ENCODE measurements at regions not wholly inside any gene's neighbourhood (a gene's known extent, or its start where the extent isn't known, plus 50 kb on each side); places are given as distances from the start of the nearest gene placed in this dataset.
"Not testable (repeated sequence)": the region's sequence is repeated elsewhere in the genome, so short reads cannot be mapped to it uniquely, and the experiment has no call there.

- DNase-seq (ENCODE audit: low spot score), result no peak
These were observed 97.6 kb downstream of the ANAPC4 start for GRCh38 chr4:25474690-25475089.

GRCh38 chr4:25477221-25477620 lies 100.2 kb downstream of the ANAPC4 start:
- no peak for DNase-seq (ENCODE audit: low spot score)

- DNase-seq (ENCODE audit: low spot score), result no peak
These were observed 104.6 kb downstream of the ANAPC4 start for GRCh38 chr4:25481648-25482047.

DNA sequence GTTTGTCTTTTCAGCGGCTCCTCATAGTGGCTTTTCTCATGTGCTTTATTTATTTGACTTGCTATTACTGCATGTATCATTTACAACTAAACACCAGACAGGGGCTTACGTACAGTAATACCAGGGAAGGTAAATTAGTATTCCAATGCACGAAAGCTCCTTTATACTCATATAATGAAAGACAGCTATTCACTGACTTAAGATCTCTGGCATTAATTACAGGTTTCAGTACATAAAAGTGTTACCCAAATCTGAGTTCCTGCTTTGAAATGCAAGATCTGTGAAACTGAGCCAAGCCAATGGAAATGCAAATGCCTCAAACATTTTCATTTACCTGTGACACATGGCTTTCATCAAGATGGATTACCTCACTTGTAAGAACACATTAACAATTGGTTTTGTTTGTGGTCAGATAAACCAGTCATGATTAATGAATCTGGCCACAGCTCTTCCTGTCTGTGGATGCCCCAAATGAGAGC lies 107.2 kb downstream of the ANAPC4 start:
- no peak for DNase-seq (ENCODE audit: low spot score)

GRCh38 chr4:25485104-25485503 lies 108.0 kb downstream of the ANAPC4 start:
- no peak for DNase-seq (ENCODE audit: low spot score)

GRCh38 chr4:25486171-25486570 lies 109.1 kb downstream of the ANAPC4 start:
- DNase-seq (ENCODE audit: low spot score), result no peak

DNA sequence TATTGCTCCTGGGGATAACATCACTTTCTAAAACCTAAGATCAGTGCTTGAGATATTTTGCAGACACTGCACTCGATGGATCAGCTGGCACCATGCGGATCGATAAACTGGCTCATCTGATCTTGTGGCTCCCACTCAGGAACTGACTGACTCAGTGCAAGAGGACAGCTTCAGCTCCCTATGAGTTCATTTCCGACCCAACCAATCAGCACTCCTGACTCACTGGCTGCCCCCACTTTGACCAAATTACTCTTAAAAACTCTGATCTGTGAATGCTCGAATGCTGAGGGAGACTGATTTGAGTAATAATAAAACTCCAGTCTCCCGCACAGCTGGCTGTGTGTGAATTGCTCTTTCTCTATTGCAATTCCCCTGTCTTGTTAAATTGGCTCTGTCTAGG lies 110.1 kb downstream of the ANAPC4 start:
- DNase-seq (ENCODE audit: low spot score), result no peak

DNA sequence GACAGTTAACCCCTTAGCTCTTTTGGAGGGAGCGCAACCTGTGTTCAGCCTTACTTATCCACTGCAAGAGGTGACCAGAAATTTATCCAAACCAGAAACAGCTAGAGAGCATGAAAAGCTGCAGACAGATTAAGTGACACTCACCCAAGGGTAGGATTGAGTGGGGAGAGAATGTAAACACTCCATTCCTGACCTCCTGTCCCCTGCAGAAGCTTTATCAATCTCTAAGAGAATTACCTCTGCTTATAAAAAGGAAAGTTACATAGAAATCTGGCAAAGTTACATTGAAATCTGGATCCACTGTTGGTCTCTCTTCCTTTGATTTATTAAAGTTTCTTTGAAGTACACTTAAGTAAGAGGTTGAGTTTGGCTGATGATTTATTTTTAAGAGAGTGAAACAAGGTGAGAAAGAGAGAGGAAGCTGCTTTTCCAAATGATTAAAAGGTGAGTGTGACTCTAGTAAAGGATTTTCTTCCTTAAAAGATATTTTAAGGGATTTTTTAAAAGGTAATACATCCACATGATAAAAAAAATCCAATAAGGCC lies 112.3 kb downstream of the ANAPC4 start:
- DNase-seq (ENCODE audit: low spot score), result no peak

- no peak for DNase-seq (ENCODE audit: low spot score)
These were observed 116.4 kb downstream of the ANAPC4 start for GRCh38 chr4:25493466-25493865.

- no peak for DNase-seq (ENCODE audit: low spot score)
These were observed 117.1 kb downstream of the ANAPC4 start for GRCh38 chr4:25494166-25494565.

DNA sequence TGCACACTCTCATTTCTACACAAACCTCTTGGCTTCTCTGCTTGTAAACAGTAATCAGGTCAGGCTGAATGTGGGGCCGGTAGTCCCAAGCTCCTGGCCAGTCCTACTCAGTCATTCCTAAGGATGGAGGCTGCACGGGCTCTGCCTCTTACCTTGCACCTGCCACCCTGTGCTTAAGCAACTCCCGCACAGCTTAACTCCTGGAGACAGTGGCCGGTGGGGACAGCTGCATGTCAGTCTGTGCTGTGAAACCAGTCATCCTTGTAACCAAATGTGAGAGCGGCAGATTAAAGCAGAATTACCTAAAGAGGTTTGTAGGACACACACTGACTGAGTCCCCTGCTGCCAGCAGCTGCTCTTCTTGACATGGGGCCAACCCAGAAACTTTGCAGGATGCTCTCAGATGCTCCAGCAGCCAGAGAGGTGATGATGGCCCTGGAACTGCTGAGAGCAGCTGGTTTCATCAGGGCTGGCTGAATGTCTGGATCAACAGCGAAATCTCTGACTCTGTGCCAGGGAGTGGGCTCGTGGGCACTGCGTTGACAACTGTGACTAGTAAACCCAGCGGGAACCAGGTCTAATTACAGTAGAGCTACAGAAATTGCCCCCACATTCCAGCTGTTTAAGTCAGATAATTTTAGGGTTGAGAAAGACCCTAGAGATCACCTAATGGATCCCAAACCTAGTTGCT lies 123.7 kb downstream of the ANAPC4 start:
- no peak for DNase-seq (ENCODE audit: low spot score)

- DNase-seq (ENCODE audit: low spot score), result no peak
These were observed 125.1 kb downstream of the ANAPC4 start for GRCh38 chr4:25502115-25502514.

DNA sequence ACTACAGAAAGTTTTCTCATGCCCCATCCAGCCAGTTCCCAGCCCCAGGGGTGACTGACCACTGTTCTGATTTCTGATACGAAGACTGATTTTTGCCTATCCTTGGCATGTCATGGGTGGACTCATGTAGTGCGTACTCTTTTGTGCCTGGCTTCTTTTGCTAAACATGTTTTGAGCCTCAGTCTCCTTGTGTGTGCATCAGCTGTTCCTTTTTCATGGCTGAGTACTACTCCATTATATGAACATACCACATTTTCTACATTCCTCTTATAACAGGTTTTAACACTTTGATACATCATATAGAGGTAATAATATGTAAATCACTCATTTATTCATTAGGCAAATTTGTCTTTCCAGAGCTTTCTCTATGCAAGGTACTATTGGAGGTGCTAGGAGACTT lies 126.7 kb downstream of the ANAPC4 start:
- no peak for DNase-seq (ENCODE audit: low spot score)

GRCh38 chr4:25504932-25505636 lies 128.0 kb downstream of the ANAPC4 start:
- DNase-seq (ENCODE audit: low spot score), result no peak

DNA sequence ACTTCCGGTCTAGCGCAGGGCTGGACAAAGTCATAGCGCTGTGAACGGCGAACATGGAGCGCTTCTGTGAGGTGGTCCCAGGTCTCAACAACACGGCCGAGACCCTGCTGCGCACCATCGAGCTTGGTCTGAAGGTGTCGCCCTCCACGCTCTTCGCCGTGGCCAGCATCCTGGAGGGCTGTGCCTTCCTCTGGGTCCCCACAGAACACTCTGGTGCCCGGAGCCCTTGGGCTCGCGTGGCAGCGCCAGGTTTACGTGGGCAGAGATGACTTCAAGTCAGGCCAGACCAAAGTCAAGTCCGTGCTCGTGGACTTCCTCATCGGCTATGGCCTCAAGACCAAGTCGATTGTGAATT lies 128.6 kb downstream of the ANAPC4 start:
- no peak for DNase-seq (ENCODE audit: low spot score)

DNA sequence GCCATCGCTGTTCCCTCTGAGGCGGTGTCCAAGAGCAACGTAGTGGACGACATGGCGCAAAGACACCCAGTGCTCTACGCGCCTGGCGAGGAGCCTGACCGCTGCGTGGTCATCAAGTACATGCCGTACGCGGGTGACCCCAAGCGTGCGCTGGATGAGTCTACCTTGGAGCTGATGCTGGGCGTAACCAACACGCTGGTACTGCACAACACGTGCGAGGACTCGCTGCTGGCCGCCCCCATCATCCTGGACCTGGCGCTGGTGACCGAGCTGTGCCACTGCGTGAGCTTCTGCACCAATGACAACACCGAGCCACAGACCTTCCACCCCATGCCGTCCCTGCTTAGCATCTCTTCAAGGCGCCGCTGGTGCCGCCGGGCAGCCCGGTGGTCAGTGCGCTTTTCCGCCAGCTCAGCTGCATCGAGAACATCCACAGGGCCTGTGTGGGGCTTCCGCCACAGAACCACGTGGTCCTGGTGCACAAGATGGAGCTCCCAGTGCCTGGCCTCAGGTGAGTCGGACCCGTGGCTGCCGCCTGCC lies 129.0 kb downstream of the ANAPC4 start:
- DNase-seq (ENCODE audit: low spot score), result no peak

DNA sequence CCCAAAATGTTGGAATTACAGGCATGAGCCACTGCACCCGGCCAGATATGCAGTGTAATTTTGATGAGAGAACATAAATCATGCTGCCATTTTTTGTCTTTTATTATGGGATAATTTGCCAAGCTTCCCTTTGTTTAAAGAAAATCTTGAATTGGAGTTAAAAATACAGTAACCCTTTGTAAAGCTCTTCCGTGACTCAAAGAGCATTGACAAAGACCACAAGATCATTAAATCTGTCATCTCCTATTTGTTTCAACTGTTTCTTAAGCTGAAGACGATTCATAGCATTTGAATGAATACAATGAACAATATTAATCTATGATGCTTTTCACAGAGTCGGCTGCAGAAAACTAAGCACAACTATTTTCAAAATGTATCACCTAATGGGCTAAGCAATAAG lies 132.6 kb downstream of the ANAPC4 start:
- DNase-seq (ENCODE audit: low spot score), result no peak

GRCh38 chr4:25511823-25512222 lies 134.8 kb downstream of the ANAPC4 start:
- DNase-seq (ENCODE audit: low spot score), result not testable (repeated sequence)

GRCh38 chr4:25513814-25514213 lies 136.8 kb downstream of the ANAPC4 start:
- DNase-seq (ENCODE audit: low spot score), result no peak

GRCh38 chr4:25523405-25523804 lies 132.2 kb upstream of the SLC34A2 start:
- DNase-seq (ENCODE audit: low spot score), result no peak

DNA sequence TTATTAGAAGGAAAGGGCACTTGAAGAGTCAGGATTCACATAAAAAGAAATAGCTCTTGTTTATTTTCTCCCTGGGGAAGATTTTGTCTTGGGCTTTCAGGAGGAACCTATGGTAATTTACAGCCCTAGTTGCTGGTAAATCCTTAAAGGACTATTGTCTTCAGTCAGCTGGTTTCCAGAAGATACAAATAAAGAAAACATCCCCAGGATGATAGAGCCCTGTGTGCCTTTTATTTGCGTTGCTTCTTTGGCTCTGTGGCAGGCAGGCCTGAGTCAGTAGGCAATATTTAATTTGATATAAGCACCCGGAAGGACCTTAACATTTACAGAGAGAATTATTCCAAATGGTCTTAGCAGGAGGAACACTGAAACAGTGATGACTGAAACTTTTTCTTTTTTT lies 131.0 kb upstream of the SLC34A2 start:
- DNase-seq (ENCODE audit: low spot score), result no peak

DNA sequence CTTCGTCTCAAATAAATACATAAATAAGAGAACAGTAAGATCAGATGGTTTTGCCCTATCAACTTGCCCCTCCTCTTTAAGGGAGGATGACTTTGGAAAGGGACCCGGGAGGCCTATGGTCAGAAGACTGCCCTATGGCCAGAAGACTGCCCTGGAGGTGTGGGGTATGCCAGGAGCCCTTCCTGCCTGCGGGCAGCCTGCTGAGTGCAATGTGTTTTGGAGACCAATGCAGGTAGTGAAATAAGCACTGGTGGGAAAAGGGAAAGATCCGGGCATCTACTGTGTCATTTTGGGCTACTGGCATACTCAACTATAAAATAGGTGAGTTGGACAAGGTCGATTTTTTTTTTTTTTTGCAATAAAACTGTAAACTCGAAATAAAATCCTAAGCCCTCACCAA lies 129.8 kb upstream of the SLC34A2 start:
- DNase-seq (ENCODE audit: low spot score), result no peak

DNA sequence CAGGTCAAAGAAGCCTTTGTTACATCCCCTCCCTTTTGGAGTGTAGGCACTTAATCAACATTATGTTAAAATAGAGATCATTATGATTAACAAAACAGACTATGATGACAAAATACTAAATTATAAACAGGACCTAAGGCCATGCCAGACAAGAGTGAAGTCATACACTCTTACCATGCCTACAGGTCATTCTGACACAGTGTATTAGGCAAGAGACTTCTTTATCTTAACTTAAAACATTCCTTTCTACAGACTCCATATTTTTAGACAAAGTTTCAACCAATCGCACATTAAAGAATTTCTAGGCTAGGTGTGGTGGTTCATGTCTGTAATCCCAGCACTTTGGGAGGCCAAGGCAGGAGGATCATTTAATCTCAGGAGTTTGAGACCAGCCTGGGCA lies 128.6 kb upstream of the SLC34A2 start:
- no peak for DNase-seq (ENCODE audit: low spot score)

All from HT-29 (cell line).